ENCODE measurements at regions not wholly inside any gene's neighbourhood (a gene's known extent, or its start where the extent isn't known, plus 50 kb on each side); places are given as distances from the start of the nearest gene placed in this dataset.

DNA sequence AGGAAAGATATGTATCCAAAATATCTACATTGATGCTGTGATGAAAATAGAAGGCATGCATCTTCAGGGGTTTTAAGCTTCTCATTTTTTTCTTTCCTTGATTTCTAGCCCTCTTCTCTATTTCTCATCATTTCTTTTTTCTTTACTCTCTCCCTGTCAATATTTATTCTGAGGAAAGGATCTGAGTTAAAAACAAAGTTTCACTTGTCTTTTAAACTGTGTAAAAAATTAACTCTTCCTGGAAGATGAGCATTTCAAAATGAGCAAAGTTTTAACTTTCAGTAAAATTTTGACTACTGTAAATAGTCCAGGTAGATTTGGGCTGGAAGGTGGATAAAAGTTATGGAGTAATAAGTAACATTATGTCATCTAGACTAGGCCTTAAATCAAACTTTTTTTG, 500.2 kb upstream of the GBE1 start:
- TF ChIP-seq, protein P1, sequence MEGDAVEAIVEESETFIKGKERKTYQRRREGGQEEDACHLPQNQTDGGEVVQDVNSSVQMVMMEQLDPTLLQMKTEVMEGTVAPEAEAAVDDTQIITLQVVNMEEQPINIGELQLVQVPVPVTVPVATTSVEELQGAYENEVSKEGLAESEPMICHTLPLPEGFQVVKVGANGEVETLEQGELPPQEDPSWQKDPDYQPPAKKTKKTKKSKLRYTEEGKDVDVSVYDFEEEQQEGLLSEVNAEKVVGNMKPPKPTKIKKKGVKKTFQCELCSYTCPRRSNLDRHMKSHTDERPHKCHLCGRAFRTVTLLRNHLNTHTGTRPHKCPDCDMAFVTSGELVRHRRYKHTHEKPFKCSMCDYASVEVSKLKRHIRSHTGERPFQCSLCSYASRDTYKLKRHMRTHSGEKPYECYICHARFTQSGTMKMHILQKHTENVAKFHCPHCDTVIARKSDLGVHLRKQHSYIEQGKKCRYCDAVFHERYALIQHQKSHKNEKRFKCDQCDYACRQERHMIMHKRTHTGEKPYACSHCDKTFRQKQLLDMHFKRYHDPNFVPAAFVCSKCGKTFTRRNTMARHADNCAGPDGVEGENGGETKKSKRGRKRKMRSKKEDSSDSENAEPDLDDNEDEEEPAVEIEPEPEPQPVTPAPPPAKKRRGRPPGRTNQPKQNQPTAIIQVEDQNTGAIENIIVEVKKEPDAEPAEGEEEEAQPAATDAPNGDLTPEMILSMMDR (IDR thresholded peaks at IDR 0.05; ENCODE audit: insufficient read depth, low read length) = no peak
- TF ChIP-seq GABPA (IDR thresholded peaks at IDR 0.05; ENCODE audit: low read depth) = no peak
- TF ChIP-seq, protein P2, sequence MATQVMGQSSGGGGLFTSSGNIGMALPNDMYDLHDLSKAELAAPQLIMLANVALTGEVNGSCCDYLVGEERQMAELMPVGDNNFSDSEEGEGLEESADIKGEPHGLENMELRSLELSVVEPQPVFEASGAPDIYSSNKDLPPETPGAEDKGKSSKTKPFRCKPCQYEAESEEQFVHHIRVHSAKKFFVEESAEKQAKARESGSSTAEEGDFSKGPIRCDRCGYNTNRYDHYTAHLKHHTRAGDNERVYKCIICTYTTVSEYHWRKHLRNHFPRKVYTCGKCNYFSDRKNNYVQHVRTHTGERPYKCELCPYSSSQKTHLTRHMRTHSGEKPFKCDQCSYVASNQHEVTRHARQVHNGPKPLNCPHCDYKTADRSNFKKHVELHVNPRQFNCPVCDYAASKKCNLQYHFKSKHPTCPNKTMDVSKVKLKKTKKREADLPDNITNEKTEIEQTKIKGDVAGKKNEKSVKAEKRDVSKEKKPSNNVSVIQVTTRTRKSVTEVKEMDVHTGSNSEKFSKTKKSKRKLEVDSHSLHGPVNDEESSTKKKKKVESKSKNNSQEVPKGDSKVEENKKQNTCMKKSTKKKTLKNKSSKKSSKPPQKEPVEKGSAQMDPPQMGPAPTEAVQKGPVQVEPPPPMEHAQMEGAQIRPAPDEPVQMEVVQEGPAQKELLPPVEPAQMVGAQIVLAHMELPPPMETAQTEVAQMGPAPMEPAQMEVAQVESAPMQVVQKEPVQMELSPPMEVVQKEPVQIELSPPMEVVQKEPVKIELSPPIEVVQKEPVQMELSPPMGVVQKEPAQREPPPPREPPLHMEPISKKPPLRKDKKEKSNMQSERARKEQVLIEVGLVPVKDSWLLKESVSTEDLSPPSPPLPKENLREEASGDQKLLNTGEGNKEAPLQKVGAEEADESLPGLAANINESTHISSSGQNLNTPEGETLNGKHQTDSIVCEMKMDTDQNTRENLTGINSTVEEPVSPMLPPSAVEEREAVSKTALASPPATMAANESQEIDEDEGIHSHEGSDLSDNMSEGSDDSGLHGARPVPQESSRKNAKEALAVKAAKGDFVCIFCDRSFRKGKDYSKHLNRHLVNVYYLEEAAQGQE (IDR thresholded peaks at IDR 0.05; ENCODE audit: insufficient replicate concordance, low read depth) = no peak

Data from HL-60 (cell line).